ENCODE measurements at regions not wholly inside any gene's neighbourhood (a gene's known extent, or its start where the extent isn't known, plus 50 kb on each side); places are given as distances from the start of the nearest gene placed in this dataset.

GRCh38 chr2:78162202-78162601 is 640.0 kb upstream of the LRRTM4 start (continued):
- TF ChIP-seq RERE (CRISPR knock-in tag; IDR thresholded peaks at IDR 0.05; ENCODE audit: low read depth) (peak; percentile 99), ZBTB43 (CRISPR knock-in tag; conservative IDR thresholded peaks at IDR 0.05) (no peak), NCOA1 (CRISPR knock-in tag; IDR thresholded peaks at IDR 0.05) (peak; percentile 87; the same call in 1 of the 2 replicates), ZNF776 (CRISPR knock-in tag; IDR thresholded peaks at IDR 0.05) (no peak), CENPBD1 (CRISPR knock-in tag; IDR thresholded peaks at IDR 0.05; ENCODE audit: borderline replicate concordance, low read depth) (no peak), MZF1 (CRISPR knock-in tag; IDR thresholded peaks at IDR 0.05; ENCODE audit: borderline replicate concordance) (no peak), KDM4B (CRISPR knock-in tag; IDR thresholded peaks at IDR 0.05) (no peak), CSRNP2 (CRISPR knock-in tag; conservative IDR thresholded peaks at IDR 0.05; ENCODE audit: low read depth) (no peak), ZSCAN31 (CRISPR knock-in tag; IDR thresholded peaks at IDR 0.05; ENCODE audit: low read depth) (no peak), ZNF101 (CRISPR knock-in tag; IDR thresholded peaks at IDR 0.05; ENCODE audit: borderline replicate concordance, low read depth) (no peak), IRF2 (CRISPR knock-in tag; IDR thresholded peaks at IDR 0.05) (no peak), ZBTB25 (CRISPR knock-in tag; IDR thresholded peaks at IDR 0.05) (peak; percentile 77; the same call in 1 of the 2 replicates), ZBED4 (CRISPR knock-in tag; IDR thresholded peaks at IDR 0.05; ENCODE audit: borderline replicate concordance) (no peak), ZNF33A (CRISPR knock-in tag; IDR thresholded peaks at IDR 0.05; ENCODE audit: borderline replicate concordance) (no peak), HDAC1 (CRISPR knock-in tag; IDR thresholded peaks at IDR 0.05) (peak; percentile 95), SYNCRIP (IDR thresholded peaks at IDR 0.05; ENCODE audit: insufficient read depth, low read depth, low read length) (no peak)

Measured in HepG2 (cell line).